Caco-2 (cell line): ENCODE measurements at regions not wholly inside any gene's neighbourhood (a gene's known extent, or its start where the extent isn't known, plus 50 kb on each side); places are given as distances from the start of the nearest gene placed in this dataset.
A peak's percentile ranks its signal among the peaks of the same experiment; 100 is the strongest.

Source experiments
- BruUV-seq: library from RNA; stranded (reverse); fragments of 400-500 nt; replicated peaks from 2 replicates; lab custom pipeline; 2021; lab: Mats Ljungman, UMichigan
- CTCF ChIA-PET: fragments of 300-600 bp; sonication (Branson Sonifier 250); formaldehyde crosslinking; loops from one replicate; lab custom pipeline; 2022; ENCODE audit warnings: antibody characterized with exemption; lab: Charles Lee
- POLR2A ChIA-PET: fragments of 300-600 bp; sonication (Branson Sonifier 250); formaldehyde crosslinking; loops from one replicate; lab custom pipeline; 2022; ENCODE audit warnings: antibody characterized with exemption; lab: Charles Lee
- DNase-seq, 2 experiments: peaks; one replicate each; pipeline versions ENCODE4 v3.0.0 to v3.0.0-alpha.2; 2020 to 2022
- H3K27me3 ChIP-seq: replicated peaks from 2 replicates; pipeline ENCODE4 v1.6.0; 2011; ENCODE audit warnings: low read length; ENCODE audit not compliant: control insufficient read depth, insufficient read depth
- H3K36me3 ChIP-seq: 2 replicates; pipeline ENCODE4 v1.5.1; 2011; ENCODE audit warnings: low read length; ENCODE audit not compliant: control insufficient read depth, insufficient read depth
- H3K4me1 ChIP-seq: fragments of 250-450 bp; sonication (Bioruptor Pico); 2 replicates; pipeline ENCODE4 v1.5.1; 2020; ENCODE audit warnings: mild to moderate bottlenecking
- H3K4me3 ChIP-seq: 2 replicates; pipeline ENCODE4 v1.5.1; 2011; ENCODE audit warnings: low read depth, mild to moderate bottlenecking, control low read depth, low read length
- H3K9me3 ChIP-seq: fragments of 250-450 bp; sonication (Bioruptor Pico); 2 replicates; pipeline ENCODE4 v1.5.1; 2020; ENCODE audit warnings: mild to moderate bottlenecking, moderate library complexity
- H3K27ac Mint-ChIP-seq: one replicate; pipeline ENCODE4 v1.8.0; 2022; ENCODE audit warnings: mixed read lengths; ENCODE audit not compliant: unreplicated experiment
- H3K27me3 Mint-ChIP-seq: one replicate; pipeline ENCODE4 v1.8.0; 2022; ENCODE audit warnings: mixed read lengths; ENCODE audit not compliant: insufficient read depth, unreplicated experiment
- H3K36me3 Mint-ChIP-seq: one replicate; pipeline ENCODE4 v1.8.0; 2022; ENCODE audit warnings: mild to moderate bottlenecking, mixed read lengths; ENCODE audit not compliant: insufficient read depth, unreplicated experiment
- H3K4me1 Mint-ChIP-seq: one replicate; pipeline ENCODE4 v1.8.0; 2022; ENCODE audit warnings: low read depth, mixed read lengths; ENCODE audit not compliant: unreplicated experiment
- H3K4me3 Mint-ChIP-seq: one replicate; pipeline ENCODE4 v1.8.0; 2022; ENCODE audit warnings: mild to moderate bottlenecking, moderate library complexity, mixed read lengths; ENCODE audit not compliant: unreplicated experiment
- H3K9me3 Mint-ChIP-seq: one replicate; pipeline ENCODE4 v1.8.0; 2022; ENCODE audit warnings: mixed read lengths; ENCODE audit not compliant: unreplicated experiment
- CTCF ChIP-seq, 2 experiments: fragments of 200-600 bp in 1 of 2; IDR thresholded peaks; 1 replicate in 1 of 2; 2 replicates in 1 of 2; pipeline versions ENCODE4 v1.5.1 to v1.8.0; 2011 to 2022; ENCODE audit warnings: antibody characterized with exemption in 1 of 2, control low read depth in 1 of 2, inconsistent platforms in 1 of 2, low read depth in 1 of 2, low read length in 1 of 2, mild to moderate bottlenecking in 1 of 2, moderate library complexity in 1 of 2; ENCODE audit not compliant: insufficient read depth in 1 of 2, severe bottlenecking in 1 of 2, unreplicated experiment in 1 of 2
- intact Hi-C: fragments of 100-400 bp; cut with micrococcal nuclease; formaldehyde crosslinking; loops from one replicate; pipeline ENCODE4 v1.10.0; 2022; ENCODE audit not compliant: unreplicated experiment

GRCh38 chr10:30738416-30738815 lies 108.9 kb upstream of the LYZL2 start:
- no peaks in the 10 kb centered on the region for H3K36me3 ChIP-seq
- no peak overlapping the region for H3K4me3 Mint-ChIP-seq
- CTCF ChIA-PET, result no interaction called here
- intact Hi-C loops, result no loop called here
- no peaks in the 10 kb centered on the region for H3K4me1 ChIP-seq
- no peaks in the 10 kb centered on the region for H3K9me3 Mint-ChIP-seq
- peaks cover 9% of the 10 kb centered on the region for H3K27me3 Mint-ChIP-seq
- no peak for DNase-seq
- H3K4me3 ChIP-seq, result no peak overlapping the region
- POLR2A ChIA-PET, result no interaction called here
- H3K36me3 Mint-ChIP-seq, result no peaks in the 10 kb centered on the region
- no TSS peak for BruUV-seq
- no peaks in the 10 kb centered on the region; the same call in 1 of the 2 replicates for H3K9me3 ChIP-seq
- no peak for TF ChIP-seq CTCF (IDR thresholded peaks at IDR 0.05; ENCODE audit: insufficient read depth in 1 of 2, low read depth in 1 of 2, low read length in 1 of 2, severe bottlenecking in 1 of 2, unreplicated experiment in 1 of 2)
- H3K27ac Mint-ChIP-seq, result no peak overlapping the region
- H3K27me3 ChIP-seq, result no peaks in the 10 kb centered on the region
- no peaks in the 10 kb centered on the region for H3K4me1 Mint-ChIP-seq

DNA sequence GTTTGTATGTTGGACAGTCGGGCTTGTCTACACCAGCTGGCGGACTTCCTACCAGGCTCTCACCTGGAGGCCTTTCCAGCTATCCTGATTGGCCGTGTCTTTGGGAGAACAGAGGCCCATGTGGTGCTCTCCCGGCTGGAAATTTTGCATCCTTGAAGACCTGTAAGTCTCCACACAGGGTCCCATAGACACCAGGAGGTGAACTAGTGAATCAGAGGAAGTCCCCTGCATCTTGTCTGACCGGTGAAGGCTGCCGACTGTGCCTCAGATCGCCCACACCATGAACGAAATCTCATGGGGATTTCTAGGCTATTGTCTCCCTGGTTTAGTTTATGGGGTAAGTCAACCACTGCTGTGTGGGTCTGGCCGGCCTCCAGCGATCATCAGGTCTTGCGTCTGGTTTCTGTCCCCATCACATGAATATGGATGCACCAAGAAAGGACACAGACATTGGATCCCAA lies 108.4 kb upstream of the LYZL2 start:
- CTCF ChIA-PET, result no interaction called here
- peaks cover 9% of the 10 kb centered on the region for H3K27me3 Mint-ChIP-seq

DNA sequence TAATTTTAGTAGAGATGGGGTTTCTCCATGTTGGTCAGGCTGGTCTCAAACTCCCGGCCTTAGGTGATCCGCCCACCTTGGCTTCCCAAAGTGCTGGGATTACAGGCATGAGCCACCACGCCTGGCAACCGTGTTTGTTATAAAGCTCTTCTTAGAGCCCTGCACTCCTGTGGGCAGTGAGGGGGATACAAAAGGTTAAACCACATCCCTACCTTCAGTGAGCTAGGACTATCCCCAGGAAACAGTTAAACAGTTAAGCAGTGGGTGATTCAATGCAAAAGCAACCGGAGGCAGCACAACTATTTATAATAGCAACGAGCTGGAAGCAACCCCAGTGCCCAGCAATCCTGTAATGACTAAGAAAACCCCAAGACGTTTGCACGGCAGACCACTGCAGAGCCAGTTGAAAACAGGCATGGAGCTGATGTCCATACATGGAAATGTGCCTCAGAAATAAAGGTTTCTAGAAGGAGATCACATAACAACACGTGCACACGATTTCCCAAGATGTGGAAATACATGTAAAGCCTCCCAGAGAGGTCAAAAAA lies 107.2 kb upstream of the LYZL2 start:
- Histone ChIP-seq H3K36me3 (no peaks in the 10 kb centered on the region), H3K27me3 (no peaks in the 10 kb centered on the region), H3K4me3 (no peak overlapping the region), H3K9me3 (no peaks in the 10 kb centered on the region; the same call in 1 of the 2 replicates), H3K4me1 (no peaks in the 10 kb centered on the region)
- Mint-ChIP-seq H3K4me1 (no peaks in the 10 kb centered on the region), H3K27ac (no peak overlapping the region), H3K27me3 (peaks cover 5% of the 10 kb centered on the region), H3K9me3 (no peaks in the 10 kb centered on the region), H3K36me3 (no peaks in the 10 kb centered on the region), H3K4me3 (no peak overlapping the region)
- DNase-seq, result no peak
- TF ChIP-seq CTCF (IDR thresholded peaks at IDR 0.05; ENCODE audit: insufficient read depth in 1 of 2, low read depth in 1 of 2, low read length in 1 of 2, severe bottlenecking in 1 of 2, unreplicated experiment in 1 of 2), result no peak
- BruUV-seq, result no TSS peak
- ChIA-PET CTCF (no interaction called here), POLR2A (no interaction called here)
- intact Hi-C loops, result no loop called here

More for the DNA sequence above, 108.4 kb upstream of the LYZL2 start:
- H3K27me3 ChIP-seq, result no peaks in the 10 kb centered on the region
- DNase-seq, result peak in 1 of 2 experiments; percentile 15
- no peaks in the 10 kb centered on the region for H3K4me1 ChIP-seq
- H3K4me3 ChIP-seq, result no peak overlapping the region
- intact Hi-C loops, result no loop called here
- TF ChIP-seq CTCF (IDR thresholded peaks at IDR 0.05; ENCODE audit: insufficient read depth in 1 of 2, low read depth in 1 of 2, low read length in 1 of 2, severe bottlenecking in 1 of 2, unreplicated experiment in 1 of 2), result no peak
- no peak overlapping the region for H3K4me3 Mint-ChIP-seq
- no peak overlapping the region for H3K27ac Mint-ChIP-seq
- H3K36me3 Mint-ChIP-seq, result no peaks in the 10 kb centered on the region
- H3K9me3 Mint-ChIP-seq, result no peaks in the 10 kb centered on the region
- H3K36me3 ChIP-seq, result no peaks in the 10 kb centered on the region
- POLR2A ChIA-PET, result no interaction called here
- H3K4me1 Mint-ChIP-seq, result no peaks in the 10 kb centered on the region
- H3K9me3 ChIP-seq, result no peaks in the 10 kb centered on the region; the same call in 1 of the 2 replicates
- no TSS peak for BruUV-seq
